ENCODE measurements at regions not wholly inside any gene's neighbourhood (a gene's known extent, or its start where the extent isn't known, plus 50 kb on each side); places are given as distances from the start of the nearest gene placed in this dataset.

GRCh38 chr2:18829251-18829902 is 240.0 kb upstream of the NT5C1B start:
- intact Hi-C loops (cut with DNase I) = no loop called here
- no peak for DNase-seq (ENCODE audit: low spot score)

- intact Hi-C loops (cut with DNase I) = no loop called here
- DNase-seq (ENCODE audit: low spot score) = no peak
Measured at GRCh38 chr2:18828296-18828695, 238.9 kb upstream of the NT5C1B start.

GRCh38 chr2:18825838-18826237 is 236.5 kb upstream of the NT5C1B start:
- intact Hi-C loops (cut with DNase I) = no loop called here
- DNase-seq (ENCODE audit: low spot score) = no peak

- intact Hi-C loops (cut with DNase I) = no loop called here
- DNase-seq (ENCODE audit: low spot score) = no peak
Measured at GRCh38 chr2:18824915-18825314, 235.5 kb upstream of the NT5C1B start.

- no peak for DNase-seq (ENCODE audit: low spot score)
- intact Hi-C loops (cut with DNase I) = no loop called here
Measured at GRCh38 chr2:18824325-18824790, 235.0 kb upstream of the NT5C1B start.

GRCh38 chr2:18821431-18821830 is 232.1 kb upstream of the NT5C1B start:
- intact Hi-C loops (cut with DNase I) = no loop called here

GRCh38 chr2:18820966-18821365 is 231.6 kb upstream of the NT5C1B start:
- DNase-seq (ENCODE audit: low spot score) = no peak
- intact Hi-C loops (cut with DNase I) = no loop called here

More at GRCh38 chr2:18821431-18821830, 232.1 kb upstream of the NT5C1B start:
- no peak for DNase-seq (ENCODE audit: low spot score)

GRCh38 chr2:18819566-18819965 is 230.2 kb upstream of the NT5C1B start:
- DNase-seq (ENCODE audit: low spot score) = no peak
- intact Hi-C loops (cut with DNase I) = no loop called here

- intact Hi-C loops (cut with DNase I) = no loop called here
- no peak for DNase-seq (ENCODE audit: low spot score)
Measured at GRCh38 chr2:18814387-18814786, 225.0 kb upstream of the NT5C1B start.

GRCh38 chr2:18804536-18804935 is 215.2 kb upstream of the NT5C1B start:
- DNase-seq (ENCODE audit: low spot score) = no peak
- intact Hi-C loops (cut with DNase I) = no loop called here

GRCh38 chr2:18803141-18803939 is 214.0 kb upstream of the NT5C1B start:
- no peak for DNase-seq (ENCODE audit: low spot score)
- intact Hi-C loops (cut with DNase I) = no loop called here

GRCh38 chr2:18800240-18800971 is 211.0 kb upstream of the NT5C1B start:
- DNase-seq (ENCODE audit: low spot score) = no peak
- intact Hi-C loops (cut with DNase I) = no loop called here

- no peak for DNase-seq (ENCODE audit: low spot score)
- intact Hi-C loops (cut with DNase I) = no loop called here
Measured at GRCh38 chr2:18799397-18799796, 210.0 kb upstream of the NT5C1B start.

GRCh38 chr2:18797133-18797845 is 207.9 kb upstream of the NT5C1B start:
- intact Hi-C loops (cut with DNase I) = no loop called here
- no peak for DNase-seq (ENCODE audit: low spot score)

GRCh38 chr2:18795906-18796305 is 206.5 kb upstream of the NT5C1B start:
- DNase-seq (ENCODE audit: low spot score) = no peak
- intact Hi-C loops (cut with DNase I) = no loop called here

GRCh38 chr2:18792684-18793083 is 203.3 kb upstream of the NT5C1B start:
- no peak for DNase-seq (ENCODE audit: low spot score)
- intact Hi-C loops (cut with DNase I) = no loop called here

GRCh38 chr2:18792226-18792629 is 202.9 kb upstream of the NT5C1B start:
- intact Hi-C loops (cut with DNase I) = no loop called here

GRCh38 chr2:18791172-18791797 is 201.9 kb upstream of the NT5C1B start:
- intact Hi-C loops (cut with DNase I) = no loop called here
- no peak for DNase-seq (ENCODE audit: low spot score)

More at GRCh38 chr2:18792226-18792629, 202.9 kb upstream of the NT5C1B start:
- DNase-seq (ENCODE audit: low spot score) = no peak

GRCh38 chr2:18790509-18791171 is 201.3 kb upstream of the NT5C1B start:
- intact Hi-C loops (cut with DNase I) = no loop called here
- no peak for DNase-seq (ENCODE audit: low spot score)
